Endodermal cell (in vitro differentiated cells): ENCODE measurements at regions not wholly inside any gene's neighbourhood (a gene's known extent, or its start where the extent isn't known, plus 50 kb on each side); places are given as distances from the start of the nearest gene placed in this dataset.
"Not testable (repeated sequence)": the region's sequence is repeated elsewhere in the genome, so short reads cannot be mapped to it uniquely, and the experiment has no call there.

Experiments
- DNase-seq: peaks from one replicate; pipeline ENCODE4 v3.0.0-alpha.2; 2017
- H3K27ac ChIP-seq: 2 replicates; pipeline ENCODE4 v1.5.1; 2013; ENCODE audit warnings: mild to moderate bottlenecking, low read depth, low read length, moderate library complexity
- H3K27me3 ChIP-seq: 2 replicates; pipeline ENCODE4 v1.6.1; 2013; ENCODE audit warnings: mild to moderate bottlenecking, low read length, moderate library complexity; ENCODE audit not compliant: insufficient read depth, control insufficient read depth, poor library complexity, severe bottlenecking
- H3K36me3 ChIP-seq: 2 replicates; pipeline ENCODE4 v1.7.0; 2013; ENCODE audit warnings: mild to moderate bottlenecking, low read length, moderate library complexity; ENCODE audit not compliant: control insufficient read depth, insufficient read depth
- H3K4me1 ChIP-seq: one replicate; pipeline ENCODE4 v1.7.0; 2013; ENCODE audit warnings: low read length; ENCODE audit not compliant: control insufficient read depth, insufficient read depth
- H3K4me3 ChIP-seq: 2 replicates; pipeline ENCODE4 v1.5.1; 2013; ENCODE audit warnings: mild to moderate bottlenecking, low read length, moderate library complexity
- H3K9ac ChIP-seq: 2 replicates; pipeline ENCODE4 v1.6.1; 2013; ENCODE audit warnings: mild to moderate bottlenecking, low read length, moderate library complexity; ENCODE audit not compliant: poor library complexity, severe bottlenecking; ENCODE audit errors: extremely low read depth
- H3K9me3 ChIP-seq: 2 replicates; pipeline ENCODE4 v1.6.1; 2013; ENCODE audit warnings: mild to moderate bottlenecking, low read length, moderate library complexity; ENCODE audit not compliant: control insufficient read depth
- H3K27ac Mint-ChIP-seq: 2 replicates; pipeline ENCODE4 v1.8.0; 2020; ENCODE audit warnings: mixed read lengths
- H3K27me3 Mint-ChIP-seq: 2 replicates; pipeline ENCODE4 v1.8.0; 2021; ENCODE audit warnings: mild to moderate bottlenecking, mixed read lengths; ENCODE audit not compliant: insufficient read depth
- H3K36me3 Mint-ChIP-seq: 2 replicates; pipeline ENCODE4 v1.8.0; 2020; ENCODE audit warnings: low read depth, mixed read lengths
- H3K4me1 Mint-ChIP-seq: 2 replicates; pipeline ENCODE4 v1.8.0; 2020; ENCODE audit warnings: mixed read lengths
- H3K4me3 Mint-ChIP-seq: 2 replicates; pipeline ENCODE4 v1.8.0; 2020; ENCODE audit warnings: mild to moderate bottlenecking, moderate library complexity, mixed read lengths
- H3K9me3 Mint-ChIP-seq: 2 replicates; pipeline ENCODE4 v1.8.0; 2020; ENCODE audit warnings: mild to moderate bottlenecking, mixed read lengths
- WGBS, 2 experiments: methylation state at CpG; one replicate each; pipeline versions ENCODE4 v1.1.5 to v1.1.7; 2013; ENCODE audit warnings: missing lambda C conversion rate in 2 of 2, mixed read lengths in 1 of 2; ENCODE audit not compliant: insufficient coverage in 1 of 2, insufficient read length in 1 of 2; 5-methylcytosine and 5-hydroxymethylcytosine counted together
- TF ChIP-seq, protein P1 (sequence below): fragments of 200-600 bp; sonication (generic); conservative IDR thresholded peaks from 2 replicates; pipeline ENCODE4 v1.5.0; 2021; ENCODE audit warnings: antibody characterized with exemption, mild to moderate bottlenecking

- Mint-ChIP-seq H3K27me3 (no peaks in the 10 kb centered on the region), H3K27ac (no peak overlapping the region), H3K4me1 (peaks cover 7% of the 10 kb centered on the region), H3K9me3 (no peaks in the 10 kb centered on the region), H3K36me3 (no peaks in the 10 kb centered on the region), H3K4me3 (no peak overlapping the region)
- Histone ChIP-seq H3K9ac (no peak overlapping the region), H3K9me3 (no peaks in the 10 kb centered on the region), H3K4me1 (no peaks in the 10 kb centered on the region), H3K27me3 (no peaks in the 10 kb centered on the region), H3K27ac (no peak overlapping the region), H3K4me3 (no peak overlapping the region), H3K36me3 (no peaks in the 10 kb centered on the region)
- no peak for DNase-seq
- TF ChIP-seq, protein P1, sequence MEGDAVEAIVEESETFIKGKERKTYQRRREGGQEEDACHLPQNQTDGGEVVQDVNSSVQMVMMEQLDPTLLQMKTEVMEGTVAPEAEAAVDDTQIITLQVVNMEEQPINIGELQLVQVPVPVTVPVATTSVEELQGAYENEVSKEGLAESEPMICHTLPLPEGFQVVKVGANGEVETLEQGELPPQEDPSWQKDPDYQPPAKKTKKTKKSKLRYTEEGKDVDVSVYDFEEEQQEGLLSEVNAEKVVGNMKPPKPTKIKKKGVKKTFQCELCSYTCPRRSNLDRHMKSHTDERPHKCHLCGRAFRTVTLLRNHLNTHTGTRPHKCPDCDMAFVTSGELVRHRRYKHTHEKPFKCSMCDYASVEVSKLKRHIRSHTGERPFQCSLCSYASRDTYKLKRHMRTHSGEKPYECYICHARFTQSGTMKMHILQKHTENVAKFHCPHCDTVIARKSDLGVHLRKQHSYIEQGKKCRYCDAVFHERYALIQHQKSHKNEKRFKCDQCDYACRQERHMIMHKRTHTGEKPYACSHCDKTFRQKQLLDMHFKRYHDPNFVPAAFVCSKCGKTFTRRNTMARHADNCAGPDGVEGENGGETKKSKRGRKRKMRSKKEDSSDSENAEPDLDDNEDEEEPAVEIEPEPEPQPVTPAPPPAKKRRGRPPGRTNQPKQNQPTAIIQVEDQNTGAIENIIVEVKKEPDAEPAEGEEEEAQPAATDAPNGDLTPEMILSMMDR = no peak
- WGBS, 2 experiments = 81 to 90% methylated on average over 4 to 6 of the region's 6 CpGs
Observed at GRCh38 chr4:23945451-23946017, 55.7 kb upstream of the PPARGC1A start.

GRCh38 chr4:23944556-23944955, 54.7 kb upstream of the PPARGC1A start:
- H3K4me3 ChIP-seq, H3K9me3 ChIP-seq, H3K4me3 Mint-ChIP-seq, H3K9me3 Mint-ChIP-seq, H3K27me3 Mint-ChIP-seq, H3K4me1 ChIP-seq, H3K27ac ChIP-seq, H3K36me3 ChIP-seq, H3K36me3 Mint-ChIP-seq, H3K4me1 Mint-ChIP-seq, H3K27me3 ChIP-seq, H3K9ac ChIP-seq, H3K27ac Mint-ChIP-seq, DNase-seq: not testable (repeated sequence)
- 83 to 93% methylated on average over 2 to 3 of the region's 3 CpGs for WGBS, 2 experiments

- no peaks in the 10 kb centered on the region for H3K4me1 Mint-ChIP-seq
Observed at GRCh38 chr4:23943478-23943877, 53.6 kb upstream of the PPARGC1A start.

More at GRCh38 chr4:23943478-23943877, 53.6 kb upstream of the PPARGC1A start:
- no peak for DNase-seq
- H3K36me3 Mint-ChIP-seq = no peaks in the 10 kb centered on the region
- H3K9me3 Mint-ChIP-seq = no peaks in the 10 kb centered on the region
- no peak overlapping the region for H3K27ac Mint-ChIP-seq
- H3K9ac ChIP-seq = no peak overlapping the region
- no peaks in the 10 kb centered on the region for H3K9me3 ChIP-seq
- H3K27me3 ChIP-seq = no peaks in the 10 kb centered on the region
- no peak overlapping the region for H3K4me3 Mint-ChIP-seq
- H3K27me3 Mint-ChIP-seq = no peaks in the 10 kb centered on the region
- no peaks in the 10 kb centered on the region for H3K4me1 ChIP-seq
- no peak overlapping the region for H3K4me3 ChIP-seq
- no peak overlapping the region for H3K27ac ChIP-seq
- TF ChIP-seq, protein P1 = no peak
- 80 to 100% methylated on average over 1 to 2 of the region's 2 CpGs for WGBS, 2 experiments
- no peaks in the 10 kb centered on the region for H3K36me3 ChIP-seq
